KMS-11 (cell line): ENCODE measurements at regions not wholly inside any gene's neighbourhood (a gene's known extent, or its start where the extent isn't known, plus 50 kb on each side); places are given as distances from the start of the nearest gene placed in this dataset.

Experiments used
- H2AFZ ChIP-seq: fragments of 200-600 bp; sonication (generic); 2 replicates; pipeline ENCODE4 v1.6.1; 2016; ENCODE audit warnings: antibody characterized with exemption, mixed run types, low read depth
- H3K27ac ChIP-seq: fragments of 200-600 bp; sonication (generic); 2 replicates; pipeline ENCODE4 v1.6.1; 2016; ENCODE audit warnings: mild to moderate bottlenecking, mixed run types
- H3K27me3 ChIP-seq: fragments of 200-600 bp; sonication (generic); 2 replicates; pipeline ENCODE4 v1.6.1; 2017; ENCODE audit warnings: mild to moderate bottlenecking, low read depth, mixed run types, moderate library complexity; ENCODE audit not compliant: insufficient read depth
- H3K36me3 ChIP-seq: fragments of 200-600 bp; sonication (generic); 2 replicates; pipeline ENCODE4 v1.6.1; 2017; ENCODE audit warnings: mild to moderate bottlenecking, mixed run types; ENCODE audit not compliant: insufficient read depth
- H3K4me1 ChIP-seq: fragments of 200-600 bp; sonication (generic); 2 replicates; pipeline ENCODE4 v1.6.1; 2016; ENCODE audit warnings: mild to moderate bottlenecking, low read depth, mixed run types; ENCODE audit not compliant: poor library complexity, severe bottlenecking
- H3K4me2 ChIP-seq: fragments of 200-600 bp; sonication (generic); 2 replicates; pipeline ENCODE4 v1.7.0; 2016; ENCODE audit warnings: mild to moderate bottlenecking, mixed run types
- H3K4me3 ChIP-seq: fragments of 200-600 bp; sonication (generic); IDR thresholded peaks from 2 replicates; pipeline ENCODE4 v1.6.1; 2017; ENCODE audit warnings: low read depth, low read length, mixed read lengths; ENCODE audit not compliant: insufficient read depth
- H3K79me2 ChIP-seq: fragments of 200-600 bp; sonication (generic); 2 replicates; pipeline ENCODE4 v1.6.1; 2016; ENCODE audit warnings: low read depth, mixed run types; ENCODE audit not compliant: insufficient read depth
- H3K9ac ChIP-seq: fragments of 200-600 bp; sonication (generic); 2 replicates; pipeline ENCODE4 v1.6.1; 2016; ENCODE audit warnings: mild to moderate bottlenecking, mixed run types
- H4K20me1 ChIP-seq: fragments of 200-600 bp; sonication (generic); 2 replicates; pipeline ENCODE4 v1.6.1; 2016; ENCODE audit warnings: mild to moderate bottlenecking, mixed run types; ENCODE audit not compliant: insufficient read depth
- TF ChIP-seq, protein P1 (sequence below): fragments of 200-600 bp; sonication (generic); conservative IDR thresholded peaks from 2 replicates; pipeline ENCODE4 v1.6.1; 2017; ENCODE audit warnings: low read depth, mild to moderate bottlenecking, antibody characterized with exemption, low read length, moderate library complexity, mixed read lengths

DNA sequence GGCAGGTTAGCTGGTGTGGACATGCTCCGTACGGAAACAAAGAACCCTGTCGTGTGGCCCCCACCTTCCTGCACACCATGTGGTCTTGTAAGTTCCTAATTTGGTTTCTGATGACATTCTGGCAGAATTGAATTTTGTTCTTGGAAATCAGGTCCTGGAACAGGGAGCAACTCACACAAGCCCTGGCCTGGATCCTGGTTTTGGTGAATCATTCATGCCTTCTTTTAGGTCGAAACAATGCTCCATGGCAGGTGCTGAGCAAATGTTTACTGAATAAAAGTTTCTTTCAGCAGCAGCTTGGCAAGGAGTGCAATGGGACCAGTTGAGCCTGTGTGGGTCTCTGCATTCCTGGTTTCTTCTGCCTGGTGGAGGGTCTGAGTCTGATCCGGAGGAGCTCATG is 978.4 kb downstream of the BCL11B start:
- Histone ChIP-seq H3K79me2 (no peaks in the 10 kb centered on the region), H3K9ac (no peak overlapping the region), H3K4me2 (no peak overlapping the region), H4K20me1 (no peaks in the 10 kb centered on the region), H3K27ac (no peak overlapping the region), H3K27me3 (no peaks in the 10 kb centered on the region), H3K4me1 (peaks cover 26% of the 10 kb centered on the region), H3K4me3 (no peak overlapping the region), H2AFZ (no peak overlapping the region), H3K36me3 (no peaks in the 10 kb centered on the region)
- TF ChIP-seq, protein P1, sequence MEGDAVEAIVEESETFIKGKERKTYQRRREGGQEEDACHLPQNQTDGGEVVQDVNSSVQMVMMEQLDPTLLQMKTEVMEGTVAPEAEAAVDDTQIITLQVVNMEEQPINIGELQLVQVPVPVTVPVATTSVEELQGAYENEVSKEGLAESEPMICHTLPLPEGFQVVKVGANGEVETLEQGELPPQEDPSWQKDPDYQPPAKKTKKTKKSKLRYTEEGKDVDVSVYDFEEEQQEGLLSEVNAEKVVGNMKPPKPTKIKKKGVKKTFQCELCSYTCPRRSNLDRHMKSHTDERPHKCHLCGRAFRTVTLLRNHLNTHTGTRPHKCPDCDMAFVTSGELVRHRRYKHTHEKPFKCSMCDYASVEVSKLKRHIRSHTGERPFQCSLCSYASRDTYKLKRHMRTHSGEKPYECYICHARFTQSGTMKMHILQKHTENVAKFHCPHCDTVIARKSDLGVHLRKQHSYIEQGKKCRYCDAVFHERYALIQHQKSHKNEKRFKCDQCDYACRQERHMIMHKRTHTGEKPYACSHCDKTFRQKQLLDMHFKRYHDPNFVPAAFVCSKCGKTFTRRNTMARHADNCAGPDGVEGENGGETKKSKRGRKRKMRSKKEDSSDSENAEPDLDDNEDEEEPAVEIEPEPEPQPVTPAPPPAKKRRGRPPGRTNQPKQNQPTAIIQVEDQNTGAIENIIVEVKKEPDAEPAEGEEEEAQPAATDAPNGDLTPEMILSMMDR = no peak

GRCh38 chr14:98296895-98297294 is 975.1 kb downstream of the BCL11B start:
- peaks cover 41% of the 10 kb centered on the region for H3K4me1 ChIP-seq
- H3K4me2 ChIP-seq = peak overlapping the region; percentile 44; the same call in 1 of the 2 replicates
- H2AFZ ChIP-seq = 0 out of 2 replicates have a peak overlapping the region, but pooled peaks have one; percentile 28
- TF ChIP-seq, protein P1 = no peak
- no peaks in the 10 kb centered on the region for H4K20me1 ChIP-seq
- H3K79me2 ChIP-seq = no peaks in the 10 kb centered on the region
- H3K27ac ChIP-seq = peak overlapping the region; percentile 69; the same call in 1 of the 2 replicates
- H3K27me3 ChIP-seq = no peaks in the 10 kb centered on the region
- H3K36me3 ChIP-seq = no peaks in the 10 kb centered on the region
- no peak overlapping the region for H3K9ac ChIP-seq
- no peak overlapping the region for H3K4me3 ChIP-seq

DNA sequence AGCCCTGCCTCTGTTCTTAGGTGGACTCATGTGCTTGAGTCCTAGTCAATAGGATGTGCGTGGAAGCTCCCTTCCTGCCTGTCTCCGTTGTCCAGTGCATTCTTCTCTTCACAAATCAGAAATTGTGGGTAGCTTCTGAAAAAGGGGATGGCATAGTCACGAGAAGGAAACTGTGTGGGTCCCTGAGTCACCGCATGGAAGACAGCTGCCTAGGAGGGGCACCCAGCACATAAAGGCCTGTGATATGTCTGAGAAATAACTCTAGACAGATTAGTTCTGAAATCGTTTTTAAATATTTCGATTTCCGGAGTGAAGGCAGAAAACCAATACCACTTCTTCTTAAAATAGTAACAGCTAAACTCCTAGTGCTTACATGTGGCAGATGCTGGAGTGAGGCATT is 974.4 kb downstream of the BCL11B start:
- H3K79me2 ChIP-seq = no peaks in the 10 kb centered on the region
- no peaks in the 10 kb centered on the region for H3K27me3 ChIP-seq
- no peaks in the 10 kb centered on the region for H3K36me3 ChIP-seq
- TF ChIP-seq, protein P1 = no peak
- no peaks in the 10 kb centered on the region for H4K20me1 ChIP-seq
- H3K9ac ChIP-seq = peak overlapping the region; percentile 26; the same call in 1 of the 2 replicates
- H2AFZ ChIP-seq = peak overlapping the region; percentile 23; the same call in 1 of the 2 replicates
- peaks cover 41% of the 10 kb centered on the region for H3K4me1 ChIP-seq
- no peak overlapping the region for H3K4me3 ChIP-seq
- H3K4me2 ChIP-seq = peak overlapping the region; percentile 44
- H3K27ac ChIP-seq = peak overlapping the region; percentile 69

GRCh38 chr14:98298481-98299244 is 973.3 kb downstream of the BCL11B start:
- H3K79me2 ChIP-seq = no peaks in the 10 kb centered on the region
- H3K36me3 ChIP-seq = no peaks in the 10 kb centered on the region
- TF ChIP-seq, protein P1 = no peak
- no peaks in the 10 kb centered on the region for H4K20me1 ChIP-seq
- H3K4me1 ChIP-seq = peaks cover 41% of the 10 kb centered on the region
- H3K9ac ChIP-seq = peak overlapping the region; percentile 26; the same call in 1 of the 2 replicates
- peak overlapping the region; percentile 23; the same call in 1 of the 2 replicates for H2AFZ ChIP-seq
- H3K27me3 ChIP-seq = no peaks in the 10 kb centered on the region
- H3K27ac ChIP-seq = peak overlapping the region; percentile 69
- H3K4me2 ChIP-seq = peak overlapping the region; percentile 44
- H3K4me3 ChIP-seq = no peak overlapping the region
